IPS DF 6.9 (cell line): ENCODE measurements at regions not wholly inside any gene's neighbourhood (a gene's known extent, or its start where the extent isn't known, plus 50 kb on each side); places are given as distances from the start of the nearest gene placed in this dataset.

ENCODE experiments used
- DNase-seq: peaks from one replicate; pipeline ENCODE4 v3.0.0-alpha.2; 2013; ENCODE audit warnings: low read depth, low spot score
- H3K27ac ChIP-seq: one replicate; pipeline ENCODE4 v1.5.1; 2013; ENCODE audit warnings: low read length, control low read depth
- H3K27me3 ChIP-seq: 2 replicates; pipeline ENCODE4 v1.6.1; 2013; ENCODE audit warnings: mild to moderate bottlenecking, low read length; ENCODE audit not compliant: control insufficient read depth, insufficient read depth
- H3K36me3 ChIP-seq: 2 replicates; pipeline ENCODE4 v1.6.1; 2013; ENCODE audit warnings: low read length; ENCODE audit not compliant: control insufficient read depth, insufficient read depth
- H3K4me1 ChIP-seq: 2 replicates; pipeline ENCODE4 v1.6.1; 2013; ENCODE audit warnings: low read length; ENCODE audit not compliant: control insufficient read depth, insufficient read depth
- H3K4me3 ChIP-seq: 2 replicates; pipeline ENCODE4 v1.5.1; 2013; ENCODE audit warnings: mild to moderate bottlenecking, low read length
- H3K9me3 ChIP-seq: 2 replicates; pipeline ENCODE4 v1.6.1; 2013; ENCODE audit warnings: low read length, inconsistent platforms; ENCODE audit not compliant: control insufficient read depth, insufficient read depth
- WGBS: extraction: QIAGEN DNeasy Blood & Tissue Kit; methylation state at CpG from one replicate; pipeline ENCODE4 v1.1.7; 2013; ENCODE audit warnings: mixed read lengths, missing lambda C conversion rate; ENCODE audit not compliant: insufficient read length, insufficient coverage; 5-methylcytosine and 5-hydroxymethylcytosine counted together

DNA sequence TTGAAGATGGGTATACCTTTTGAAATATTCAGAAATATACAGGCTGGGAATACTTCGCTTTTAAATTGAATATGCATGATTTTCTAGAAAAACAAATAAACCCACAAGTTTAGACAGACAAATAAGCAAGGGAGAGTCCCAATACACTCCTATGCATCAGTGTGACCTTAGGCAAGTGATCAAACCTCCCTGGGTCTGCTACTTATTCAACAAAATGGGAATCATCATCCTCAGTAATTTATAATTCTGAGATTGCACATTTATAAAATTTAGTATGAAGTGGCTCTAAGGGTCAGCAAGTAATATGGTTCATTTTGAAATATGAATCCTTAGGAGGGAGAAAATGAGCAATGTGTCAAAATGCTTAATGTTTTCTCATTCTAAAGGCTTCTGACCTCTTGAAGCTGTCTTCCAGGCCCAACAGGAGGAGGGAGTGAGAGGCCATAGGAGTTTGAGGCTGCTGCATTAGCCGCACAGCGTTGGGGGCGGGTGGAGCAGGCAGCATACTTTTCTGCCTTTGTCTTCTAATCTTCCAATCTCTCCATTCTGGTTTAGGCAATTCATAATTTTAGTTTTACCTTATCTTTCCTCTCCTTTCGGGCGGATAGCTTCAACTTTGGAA, 155.1 kb downstream of the TRIB2 start:
- Histone ChIP-seq H3K36me3 (no peaks in the 10 kb centered on the region), H3K4me1 (no peaks in the 10 kb centered on the region), H3K27ac (no peak overlapping the region), H3K9me3 (no peaks in the 10 kb centered on the region), H3K27me3 (no peaks in the 10 kb centered on the region), H3K4me3 (no peak overlapping the region)
- no CpG with 5 or more reads among the region's 6 CpGs for WGBS
- no peak for DNase-seq

DNA sequence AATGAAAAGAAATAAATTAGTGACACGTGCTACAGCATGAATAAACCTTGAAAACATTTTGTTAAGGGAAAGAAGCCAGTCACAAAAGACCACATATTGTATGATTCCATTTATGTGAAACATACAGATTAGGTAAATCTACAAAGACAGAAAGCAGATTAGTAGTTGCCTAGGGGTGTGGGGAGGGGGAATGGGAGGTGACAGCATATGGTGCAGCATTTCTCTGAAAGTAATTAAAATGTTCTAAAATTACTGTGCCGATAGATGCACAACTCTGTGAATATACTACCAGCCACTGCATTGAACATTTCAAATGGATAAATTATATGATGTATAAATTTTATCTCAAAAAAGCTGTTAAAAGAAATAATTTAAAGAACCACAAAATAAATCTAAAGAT, 161.0 kb downstream of the TRIB2 start:
- no peak overlapping the region for H3K4me3 ChIP-seq
- H3K4me1 ChIP-seq = no peaks in the 10 kb centered on the region
- H3K9me3 ChIP-seq = no peaks in the 10 kb centered on the region
- H3K27me3 ChIP-seq = no peaks in the 10 kb centered on the region
- WGBS = no CpG with 5 or more reads among the region's 2 CpGs
- no peak for DNase-seq
- H3K27ac ChIP-seq = no peak overlapping the region
- no peaks in the 10 kb centered on the region for H3K36me3 ChIP-seq

DNA sequence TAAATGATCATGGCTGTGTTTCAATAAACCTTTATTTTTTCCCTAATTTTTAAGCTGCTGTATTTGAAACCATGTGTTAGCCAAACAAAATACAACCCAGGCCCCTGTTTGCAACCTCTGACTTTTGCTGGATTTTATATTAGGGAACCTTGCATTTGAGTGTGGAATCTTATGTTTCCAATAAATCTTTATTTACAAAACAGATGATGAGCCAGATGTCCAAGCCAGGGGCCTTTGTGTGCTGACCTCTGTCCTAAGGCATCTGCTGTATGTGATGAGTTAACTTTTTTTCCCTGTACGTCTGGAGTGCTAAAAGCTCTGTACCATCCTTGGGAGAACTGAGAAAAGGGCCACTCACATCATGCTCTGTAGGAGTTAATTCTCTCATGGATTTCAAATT, 162.9 kb downstream of the TRIB2 start:
- Histone ChIP-seq H3K27me3 (no peaks in the 10 kb centered on the region), H3K36me3 (no peaks in the 10 kb centered on the region), H3K4me3 (no peak overlapping the region), H3K9me3 (no peaks in the 10 kb centered on the region), H3K27ac (no peak overlapping the region), H3K4me1 (no peaks in the 10 kb centered on the region)
- no peak for DNase-seq
- WGBS = no CpG with 5 or more reads among the region's 1 CpG

DNA sequence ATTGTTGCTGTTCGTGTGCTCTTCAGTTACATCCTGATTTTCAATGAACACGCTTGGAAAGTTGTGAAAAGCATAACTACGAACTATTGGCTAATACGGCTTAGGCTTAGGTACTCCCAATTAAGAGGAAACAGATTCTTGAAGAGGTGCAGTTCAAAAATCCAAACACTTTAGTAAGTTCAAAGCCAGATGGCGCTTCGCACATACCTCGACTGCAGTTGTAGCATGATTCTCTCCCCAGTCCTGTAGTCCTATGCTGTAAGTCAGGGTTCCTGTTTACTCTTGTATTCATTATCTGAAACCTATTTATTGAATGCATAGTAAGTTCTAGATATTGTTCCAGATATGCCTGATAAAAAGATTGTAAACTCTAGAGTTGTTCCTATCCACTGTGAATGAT, 165.2 kb downstream of the TRIB2 start:
- Histone ChIP-seq H3K27me3 (no peaks in the 10 kb centered on the region), H3K4me1 (no peaks in the 10 kb centered on the region), H3K9me3 (no peaks in the 10 kb centered on the region), H3K36me3 (no peaks in the 10 kb centered on the region), H3K27ac (no peak overlapping the region), H3K4me3 (no peak overlapping the region)
- no CpG with 5 or more reads among the region's 7 CpGs for WGBS
- DNase-seq = no peak

DNA sequence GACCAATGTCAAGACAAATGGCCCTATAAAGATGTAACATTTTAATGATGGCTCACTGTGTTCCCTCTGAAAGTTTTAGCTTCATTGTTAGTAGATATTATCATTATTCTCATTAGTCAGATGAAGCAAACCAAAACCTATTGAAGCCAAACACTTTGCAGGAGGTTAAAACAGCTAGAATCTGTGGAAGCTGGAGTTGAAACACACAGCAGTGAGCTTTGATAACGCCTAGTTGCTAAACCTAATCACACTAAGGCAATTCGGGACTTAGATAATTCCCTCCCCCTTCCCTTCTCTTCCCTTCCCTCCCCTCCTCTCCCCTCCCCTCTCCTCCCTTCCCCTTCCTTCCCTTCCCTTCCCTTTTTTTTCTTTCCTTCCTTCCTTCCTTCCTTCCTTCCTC, 165.7 kb downstream of the TRIB2 start:
- Histone ChIP-seq H3K27me3 (no peaks in the 10 kb centered on the region), H3K36me3 (no peaks in the 10 kb centered on the region), H3K9me3 (no peaks in the 10 kb centered on the region), H3K4me1 (no peaks in the 10 kb centered on the region), H3K27ac (no peak overlapping the region), H3K4me3 (no peak overlapping the region)
- WGBS = no CpG with 5 or more reads among the region's 2 CpGs
- no peak for DNase-seq

DNA sequence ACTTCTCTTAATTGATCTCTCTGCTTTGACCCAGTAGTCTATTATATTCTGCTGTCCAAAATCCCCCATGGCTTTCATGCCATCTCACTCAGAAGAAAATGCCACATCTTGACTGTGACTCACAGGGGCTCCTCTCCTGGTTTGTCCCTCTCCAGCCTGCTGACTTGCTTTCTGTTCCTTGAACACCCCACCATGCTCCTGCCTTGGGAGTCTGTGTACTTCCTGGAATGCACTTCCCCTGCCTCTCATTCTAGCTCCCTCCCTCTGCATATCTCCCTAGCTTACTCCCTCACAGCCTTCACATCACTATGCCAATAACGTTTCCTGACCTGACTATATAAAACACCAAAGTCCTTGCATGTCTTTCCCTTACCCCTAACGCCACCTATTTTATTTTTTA, 167.2 kb downstream of the TRIB2 start:
- DNase-seq = no peak
- Histone ChIP-seq H3K4me1 (no peaks in the 10 kb centered on the region), H3K36me3 (no peaks in the 10 kb centered on the region), H3K9me3 (no peaks in the 10 kb centered on the region), H3K27ac (no peak overlapping the region), H3K27me3 (no peaks in the 10 kb centered on the region), H3K4me3 (no peak overlapping the region)
- WGBS = 100% methylated on average over 2 of the region's 2 CpGs

DNA sequence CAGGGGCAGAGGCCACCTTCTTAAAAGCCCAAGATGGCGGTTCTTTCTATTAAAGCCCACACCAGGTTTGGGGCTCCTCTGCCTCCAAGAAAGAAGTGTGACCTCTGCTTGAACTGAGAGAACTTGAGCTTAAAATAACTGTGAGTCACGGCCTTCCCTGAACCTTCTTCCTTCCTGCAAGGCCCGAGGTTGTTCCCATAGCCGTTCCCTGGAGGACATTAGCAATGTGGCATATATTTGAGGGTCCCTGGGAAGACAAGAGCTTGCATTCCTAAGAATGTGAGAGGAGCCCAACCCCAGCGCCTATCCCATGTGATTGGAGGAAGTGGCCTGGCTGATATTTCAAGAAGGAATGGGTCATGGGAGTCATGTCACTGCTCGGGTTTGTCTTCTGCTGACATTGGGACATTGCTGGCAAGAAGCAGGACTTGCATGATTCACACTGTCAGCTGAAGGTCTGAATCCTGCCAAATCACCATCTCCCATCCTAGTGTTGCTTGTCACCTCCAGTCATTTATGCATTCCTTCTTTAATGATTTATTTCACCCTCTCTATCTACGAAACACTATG, 168.1 kb downstream of the TRIB2 start:
- H3K4me1 ChIP-seq = no peaks in the 10 kb centered on the region
- no peak overlapping the region for H3K27ac ChIP-seq
- H3K4me3 ChIP-seq = no peak overlapping the region
- H3K27me3 ChIP-seq = no peaks in the 10 kb centered on the region
- no peaks in the 10 kb centered on the region for H3K9me3 ChIP-seq
- no CpG with 5 or more reads among the region's 7 CpGs for WGBS
- DNase-seq = no peak
- H3K36me3 ChIP-seq = no peaks in the 10 kb centered on the region

DNA sequence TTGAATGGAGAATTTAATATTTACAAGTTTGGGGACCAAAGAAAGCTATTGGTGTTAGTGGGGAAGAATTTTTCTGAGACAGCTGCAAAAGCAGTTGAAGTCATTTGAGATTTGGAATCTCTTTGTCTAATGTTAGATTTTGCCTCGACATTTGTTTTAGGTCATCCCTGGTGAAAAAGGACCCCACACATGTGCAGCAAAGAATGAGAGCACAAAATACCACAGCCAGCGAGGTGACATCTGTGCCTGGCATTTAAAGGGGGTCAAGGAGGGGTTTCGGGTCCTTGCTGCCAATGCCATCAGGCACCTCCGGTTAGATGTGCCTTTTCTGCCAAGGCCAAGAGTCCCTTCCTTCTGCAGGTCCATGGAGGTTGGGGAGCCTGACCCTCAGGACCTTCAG, 173.3 kb downstream of the TRIB2 start:
- DNase-seq = no peak
- H3K4me1 ChIP-seq = no peaks in the 10 kb centered on the region
- H3K27ac ChIP-seq = no peak overlapping the region
- H3K27me3 ChIP-seq = no peaks in the 10 kb centered on the region
- no peaks in the 10 kb centered on the region for H3K9me3 ChIP-seq
- H3K4me3 ChIP-seq = no peak overlapping the region
- no CpG with 5 or more reads among the region's 4 CpGs for WGBS
- H3K36me3 ChIP-seq = no peaks in the 10 kb centered on the region

DNA sequence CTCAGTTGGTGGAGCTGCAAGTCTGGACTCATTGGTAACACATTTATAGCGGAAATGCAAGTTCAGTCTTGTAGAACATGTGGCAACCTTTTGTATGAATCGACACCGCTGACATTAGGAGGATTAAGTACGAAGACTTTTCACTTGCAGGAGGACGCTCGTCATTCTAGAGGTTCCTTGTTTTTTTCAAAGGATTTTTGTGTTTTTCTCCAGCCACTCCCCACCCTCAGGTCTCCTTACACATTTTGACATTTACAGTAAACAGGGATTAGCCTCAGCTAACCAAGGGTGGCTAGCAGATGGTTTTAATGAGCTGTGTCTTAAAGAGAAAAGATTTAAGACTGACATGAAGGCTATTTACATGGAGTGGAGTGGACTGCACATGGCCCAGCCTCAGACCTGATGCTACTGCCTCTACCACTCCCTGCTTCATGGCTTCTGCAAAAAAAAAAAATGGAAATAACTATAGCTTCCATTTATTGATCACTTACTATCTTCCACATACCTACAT, 173.8 kb downstream of the TRIB2 start:
- H3K27ac ChIP-seq = no peak overlapping the region
- no peaks in the 10 kb centered on the region for H3K36me3 ChIP-seq
- no peaks in the 10 kb centered on the region for H3K27me3 ChIP-seq
- H3K4me1 ChIP-seq = no peaks in the 10 kb centered on the region
- DNase-seq = no peak
- no peaks in the 10 kb centered on the region for H3K9me3 ChIP-seq
- WGBS = no CpG with 5 or more reads among the region's 6 CpGs
- no peak overlapping the region for H3K4me3 ChIP-seq

DNA sequence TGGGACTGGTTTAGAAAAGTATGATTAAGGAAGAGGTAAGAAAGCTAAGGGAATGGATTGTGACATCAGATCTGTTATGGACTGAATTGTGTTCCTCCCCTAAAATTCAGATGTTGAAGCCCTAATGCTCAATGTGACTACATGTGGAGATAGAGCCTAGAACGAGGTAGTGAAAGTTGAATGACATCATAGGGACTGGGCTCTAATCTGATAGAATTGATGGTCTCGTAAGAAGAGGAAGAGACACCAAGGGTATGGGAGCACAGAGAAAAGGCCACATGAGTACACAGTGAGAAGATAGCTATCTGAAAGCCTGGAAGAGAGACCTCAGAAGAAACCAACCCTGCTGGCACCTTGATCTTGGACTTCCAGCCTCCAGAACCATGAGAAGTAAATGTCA, 178.3 kb downstream of the TRIB2 start:
- no peaks in the 10 kb centered on the region for H3K36me3 ChIP-seq

More for the DNA sequence above, 178.3 kb downstream of the TRIB2 start:
- no peak overlapping the region for H3K27ac ChIP-seq
- H3K4me1 ChIP-seq = no peaks in the 10 kb centered on the region
- no peaks in the 10 kb centered on the region for H3K27me3 ChIP-seq
- WGBS = no CpG with 5 or more reads among the region's 2 CpGs
- H3K4me3 ChIP-seq = no peak overlapping the region
- DNase-seq = no peak
- H3K9me3 ChIP-seq = no peaks in the 10 kb centered on the region
